H1 (cell line): ENCODE measurements at regions not wholly inside any gene's neighbourhood (a gene's known extent, or its start where the extent isn't known, plus 50 kb on each side); places are given as distances from the start of the nearest gene placed in this dataset.

Source experiments
- CTCF ChIA-PET: fragments of 300-600 bp; sonication (Branson Sonifier 250); formaldehyde crosslinking; loops from one replicate; lab custom pipeline; 2021; ENCODE audit not compliant: partially characterized antibody; lab: Charles Lee
- POLR2A ChIA-PET: fragments of 300-600 bp; sonication (Branson Sonifier 250); formaldehyde crosslinking; loops from one replicate; lab custom pipeline; 2021; ENCODE audit warnings: inconsistent platforms; ENCODE audit not compliant: partially characterized antibody; lab: Charles Lee
- DNase-seq, 2 experiments: peaks; one replicate each; pipeline versions ENCODE4 v3.0.0 to v3.0.0-alpha.2; 2010 to 2022; ENCODE audit warnings: low spot score in 2 of 2, low read depth in 1 of 2, mixed read lengths in 1 of 2
- FAIRE-seq: peaks from 2 replicates; lab custom pipeline; 2011; peaks lifted over from hg19 to GRCh38; lab: Jason Lieb, UNC
- H2AFZ ChIP-seq: 2 replicates; pipeline ENCODE4 v1.8.1; 2012; ENCODE audit warnings: low read length, inconsistent platforms
- H2AK5ac ChIP-seq: 2 replicates; pipeline ENCODE4 v1.6.1; 2013; ENCODE audit warnings: low read depth, low read length
- H2BK120ac ChIP-seq: replicated peaks from 2 replicates; pipeline ENCODE3; 2013; ENCODE audit warnings: low read depth, low read length, inconsistent platforms
- H2BK12ac ChIP-seq: 2 replicates; pipeline ENCODE4 v1.6.1; 2013; ENCODE audit warnings: low read depth, low read length
- H2BK15ac ChIP-seq: 2 replicates; pipeline ENCODE4 v1.6.1; 2013; ENCODE audit warnings: low read length
- H2BK20ac ChIP-seq: 2 replicates; pipeline ENCODE4 v1.6.1; 2013; ENCODE audit warnings: low read length
- H2BK5ac ChIP-seq: 2 replicates; pipeline ENCODE4 v1.6.1; 2013; ENCODE audit warnings: low read depth, low read length
- H3K14ac ChIP-seq: 2 replicates; pipeline ENCODE4 v1.6.1; 2013; ENCODE audit warnings: inconsistent platforms; ENCODE audit not compliant: insufficient read length
- H3K18ac ChIP-seq: 2 replicates; pipeline ENCODE4 v1.6.1; 2013; ENCODE audit warnings: low read length; ENCODE audit errors: extremely low read depth
- H3K23ac ChIP-seq: 2 replicates; pipeline ENCODE4 v1.6.1; 2013; ENCODE audit warnings: inconsistent platforms; ENCODE audit not compliant: insufficient read length
- H3K23me2 ChIP-seq: 2 replicates; pipeline ENCODE4 v1.6.1; 2013; ENCODE audit warnings: low read depth, low read length
- H3K27ac ChIP-seq: 2 replicates; pipeline ENCODE4 v1.6.1; 2011; ENCODE audit warnings: low read depth, low read length, inconsistent platforms
- H3K27me3 ChIP-seq, 4 experiments: replicated peaks in 1 of 4; 1 replicate in 1 of 4; 2 replicates in 3 of 4; pipeline versions ENCODE4 v1.6.1 to v1.8.1; 2011 to 2013; ENCODE audit warnings: low read length in 3 of 4, mild to moderate bottlenecking in 3 of 4, inconsistent platforms in 2 of 4, mixed read lengths in 2 of 4, moderate library complexity in 1 of 4; ENCODE audit not compliant: control insufficient read depth in 3 of 4, insufficient read depth in 3 of 4; ENCODE audit errors: extremely low read depth in 1 of 4
- H3K36me3 ChIP-seq, 4 experiments: 2 replicates each; pipeline versions ENCODE4 v1.6.1 to v1.8.1; 2011 to 2013; ENCODE audit warnings: mild to moderate bottlenecking in 4 of 4, low read length in 3 of 4, moderate library complexity in 2 of 4, control low read depth in 1 of 4, inconsistent platforms in 1 of 4; ENCODE audit not compliant: insufficient read depth in 4 of 4, control insufficient read depth in 2 of 4
- H3K4ac ChIP-seq: replicated peaks from 2 replicates; pipeline ENCODE3; 2013; ENCODE audit warnings: low read length, low read depth, mixed read lengths, inconsistent platforms; ENCODE audit not compliant: insufficient read length
- H3K4me1 ChIP-seq, 4 experiments: replicated peaks in 1 of 4; 1 replicate in 1 of 4; 2 replicates in 3 of 4; pipeline versions ENCODE4 v1.6.1 to v1.8.1; 2011 to 2013; ENCODE audit warnings: low read length in 3 of 4, inconsistent platforms in 2 of 4, mixed read lengths in 1 of 4; ENCODE audit not compliant: insufficient read depth in 4 of 4, control insufficient read depth in 3 of 4
- H3K4me2 ChIP-seq, 2 experiments: 2 replicates each; pipeline versions ENCODE4 v1.6.1 to v1.8.1; 2011 to 2013; ENCODE audit warnings: low read depth in 2 of 2, low read length in 2 of 2, control low read depth in 1 of 2, inconsistent platforms in 1 of 2, mild to moderate bottlenecking in 1 of 2; ENCODE audit not compliant: insufficient read depth in 1 of 2
- H3K4me3 ChIP-seq, 4 experiments: fragments of 200-600, 300-600 bp in 1 of 4; sonication (generic), shearing (Covaris generic), sonication (Bioruptor Twin) in 1 of 4; 2 replicates each; pipeline versions ENCODE4 v1.5.1 to v1.8.1; 2011 to 2016; ENCODE audit warnings: low read length in 4 of 4, low read depth in 3 of 4, control low read depth in 2 of 4, inconsistent platforms in 2 of 4, mild to moderate bottlenecking in 2 of 4, mixed read lengths in 1 of 4, moderate library complexity in 1 of 4; ENCODE audit not compliant: insufficient read depth in 2 of 4; ENCODE audit errors: extremely low read depth in 1 of 4
- H3K56ac ChIP-seq: replicated peaks from 2 replicates; pipeline ENCODE3; 2013; ENCODE audit warnings: low read depth, mild to moderate bottlenecking, mixed read lengths, low read length, inconsistent platforms; ENCODE audit not compliant: insufficient read length
- H3K79me1 ChIP-seq: 2 replicates; pipeline ENCODE4 v1.6.1; 2013; ENCODE audit warnings: low read depth, low read length, control low read depth
- H3K79me2 ChIP-seq, 2 experiments: 2 replicates each; pipeline versions ENCODE4 v1.6.1 to v1.8.1; 2012 to 2013; ENCODE audit warnings: low read length in 2 of 2, mild to moderate bottlenecking in 2 of 2, inconsistent platforms in 1 of 2; ENCODE audit not compliant: insufficient read depth in 2 of 2, control insufficient read depth in 1 of 2
- H3K9ac ChIP-seq, 4 experiments: replicated peaks in 1 of 4; 1 replicate in 1 of 4; 2 replicates in 3 of 4; pipeline versions ENCODE4 v1.6.1 to v1.8.1; 2011 to 2013; ENCODE audit warnings: low read depth in 3 of 4, low read length in 3 of 4, control low read depth in 2 of 4, mild to moderate bottlenecking in 2 of 4, moderate library complexity in 2 of 4, inconsistent platforms in 1 of 4; ENCODE audit errors: extremely low read depth in 1 of 4
- H3K9me3 ChIP-seq, 2 experiments: 2 replicates each; pipeline versions ENCODE4 v1.6.1 to v1.8.1; 2012 to 2013; ENCODE audit warnings: mild to moderate bottlenecking in 2 of 2, moderate library complexity in 2 of 2, control low read depth in 1 of 2, inconsistent platforms in 1 of 2, low read depth in 1 of 2, low read length in 1 of 2, mixed read lengths in 1 of 2; ENCODE audit not compliant: insufficient read depth in 2 of 2
- H4K20me1 ChIP-seq, 2 experiments: replicated peaks in 1 of 2; 2 replicates each; pipeline versions ENCODE3 to v1.8.1; 2011 to 2013; ENCODE audit warnings: inconsistent platforms in 2 of 2, low read length in 2 of 2, mild to moderate bottlenecking in 1 of 2; ENCODE audit not compliant: insufficient read depth in 2 of 2, control insufficient read depth in 1 of 2
- H4K5ac ChIP-seq: 2 replicates; pipeline ENCODE4 v1.6.1; 2013; ENCODE audit warnings: low read length, low read depth, mixed read lengths, inconsistent platforms; ENCODE audit not compliant: insufficient read length
- H4K8ac ChIP-seq: 2 replicates; pipeline ENCODE4 v1.8.0; 2013; ENCODE audit warnings: mild to moderate bottlenecking, moderate library complexity, low read length, inconsistent platforms; ENCODE audit not compliant: insufficient read depth; ENCODE audit errors: extremely low read depth
- H4K91ac ChIP-seq: replicated peaks from 2 replicates; pipeline ENCODE3; 2013; ENCODE audit warnings: low read length, mixed read lengths, inconsistent platforms; ENCODE audit not compliant: insufficient read length
- BACH1 ChIP-seq: IDR thresholded peaks from 2 replicates; pipeline ENCODE4 v1.6.1; 2012; ENCODE audit warnings: low read length, improper control_type of control experiment
- BRCA1 ChIP-seq: IDR thresholded peaks from 2 replicates; pipeline ENCODE4 v1.6.1; 2012; ENCODE audit warnings: low read depth, low read length, improper control_type of control experiment
- CBX8 ChIP-seq: fragments of 300-800, 300-1000 bp; sonication (generic); IDR thresholded peaks from 2 replicates; pipeline ENCODE4 v1.7.1; 2016; ENCODE audit warnings: low read depth, low read length, borderline replicate concordance
- KDM5A ChIP-seq: fragments of 200-600 bp; IDR thresholded peaks from 2 replicates; pipeline ENCODE4 v1.7.1; 2012; ENCODE audit warnings: mild to moderate bottlenecking, low read length, inconsistent platforms, mixed read lengths
- PHF8 ChIP-seq: fragments of 200-600 bp; sonication (generic); conservative IDR thresholded peaks from 2 replicates; pipeline ENCODE4 v1.7.1; 2012; ENCODE audit warnings: low read depth, mild to moderate bottlenecking, inconsistent platforms, low read length, moderate library complexity
- POLR2AphosphoS5 ChIP-seq: IDR thresholded peaks from 2 replicates; pipeline ENCODE4 v1.6.1; 2011; ENCODE audit warnings: low read depth, low read length
- RAD21 ChIP-seq, 2 experiments: IDR thresholded peaks in 1 of 2; conservative IDR thresholded peaks in 1 of 2; 2 replicates each; pipeline ENCODE4 v1.6.1; 2011; ENCODE audit warnings: low read depth in 2 of 2, low read length in 2 of 2, improper control_type of control experiment in 1 of 2, inconsistent platforms in 1 of 2, mild to moderate bottlenecking in 1 of 2, moderate library complexity in 1 of 2
- SIX5 ChIP-seq: IDR thresholded peaks from 2 replicates; pipeline ENCODE4 v1.6.1; 2011; ENCODE audit warnings: mild to moderate bottlenecking, low read depth, low read length
- SP1 ChIP-seq: IDR thresholded peaks from 2 replicates; pipeline ENCODE4 v1.6.1; 2011; ENCODE audit warnings: low read depth, low read length
- TAF7 ChIP-seq: optimal IDR thresholded peaks from 2 replicates; pipeline ENCODE3; 2011; ENCODE audit warnings: low read depth, mild to moderate bottlenecking, inconsistent platforms, low read length, moderate library complexity, borderline replicate concordance
- TEAD4 ChIP-seq: IDR thresholded peaks from 2 replicates; pipeline ENCODE4 v1.6.1; 2012; ENCODE audit warnings: low read depth, low read length, inconsistent platforms, mixed read lengths
- WGBS, 2 experiments: shearing (Covaris generic) in 1 of 2; methylation state at CpG; one replicate each; pipeline versions ENCODE4 v1.1.6 to v1.1.7; 2013 to 2015; ENCODE audit warnings: low lambda C conversion rate in 2 of 2, mixed read lengths in 2 of 2, inconsistent platforms in 1 of 2, low coverage in 1 of 2, missing lambda C conversion rate in 1 of 2; ENCODE audit not compliant: insufficient replicate concordance in 2 of 2, insufficient coverage in 1 of 2, insufficient read length in 1 of 2; ENCODE audit errors: extremely low coverage in 1 of 2, missing lambda C conversion rate in 1 of 2; 5-methylcytosine and 5-hydroxymethylcytosine counted together
- TF ChIP-seq, protein P1 (sequence below): IDR thresholded peaks from 2 replicates; pipeline ENCODE4 v1.6.1; 2011; ENCODE audit warnings: low read depth, mild to moderate bottlenecking, low read length; ENCODE audit not compliant: insufficient read depth

DNA sequence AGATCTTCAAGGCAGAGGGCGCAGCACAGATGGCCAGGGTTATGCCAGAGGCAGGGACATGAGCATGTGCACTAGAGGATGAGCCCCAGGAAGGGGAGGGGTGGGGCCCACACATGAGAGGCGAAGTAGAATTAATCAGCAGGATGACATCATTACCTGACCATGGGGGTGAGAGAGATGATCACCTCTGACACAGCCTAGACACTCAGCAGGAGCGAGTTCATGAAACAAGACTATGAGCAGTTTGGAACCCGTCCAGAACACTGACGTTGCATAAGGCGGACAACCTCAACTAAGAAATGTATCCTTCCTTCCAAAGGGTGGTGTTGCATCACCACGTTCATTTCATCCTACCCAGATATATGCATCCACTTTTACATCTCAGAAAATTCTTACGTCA lies 446.7 kb upstream of the TENM3 start:
- H3K4me1 ChIP-seq: peaks cover 0 to 5% (median 4%) of the 10 kb centered on the region in 4 experiments; a peak in 4 of 7 replicates
- H3K79me1 ChIP-seq: no peaks in the 10 kb centered on the region
- H4K20me1 ChIP-seq: no peaks in the 10 kb centered on the region
- no peak overlapping the region for H2AK5ac ChIP-seq
- FAIRE-seq (no peak), DNase-seq (no peak)
- TF ChIP-seq POLR2AphosphoS5 (no peak), BRCA1 (no peak), KDM5A (no peak), TAF7 (no peak), PHF8 (no peak), TEAD4 (no peak), CBX8 (no peak), SP1 (no peak), RAD21 (IDR thresholded peaks at IDR 0.05 in 1 of 2, conservative IDR thresholded peaks at IDR 0.05 in 1 of 2; ENCODE audit: low read depth in 2 of 2, low read length in 2 of 2) (no peak), BACH1 (no peak), SIX5 (no peak)
- TF ChIP-seq, protein P1, sequence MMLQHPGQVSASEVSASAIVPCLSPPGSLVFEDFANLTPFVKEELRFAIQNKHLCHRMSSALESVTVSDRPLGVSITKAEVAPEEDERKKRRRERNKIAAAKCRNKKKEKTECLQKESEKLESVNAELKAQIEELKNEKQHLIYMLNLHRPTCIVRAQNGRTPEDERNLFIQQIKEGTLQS: no peak
- no peak overlapping the region for H2BK120ac ChIP-seq
- H4K91ac ChIP-seq: no peak overlapping the region
- H2BK5ac ChIP-seq: no peak overlapping the region
- H3K27ac ChIP-seq: no peak overlapping the region
- H3K4ac ChIP-seq: no peak overlapping the region
- ChIA-PET CTCF (no interaction called here), POLR2A (no interaction called here)
- H3K23ac ChIP-seq: no peak overlapping the region
- 93% methylated on average over 8 of the region's 8 CpGs; no CpG with 5 or more reads in 1 of the 2 experiments for WGBS, 2 experiments
- peaks cover 2 to 7% of the 10 kb centered on the region in 2 experiments; a peak in 1 of 4 replicates for H3K9me3 ChIP-seq
- no peak overlapping the region for H4K8ac ChIP-seq
- no peak overlapping the region for H2BK12ac ChIP-seq
- H3K4me3 ChIP-seq: no peak overlapping the region
- H3K36me3 ChIP-seq: no peaks in the 10 kb centered on the region; a peak in 1 of 8 replicates
- no peak overlapping the region for H2BK15ac ChIP-seq
- H3K18ac ChIP-seq: no peak overlapping the region
- no peaks in the 10 kb centered on the region for H3K79me2 ChIP-seq
- no peak overlapping the region for H3K4me2 ChIP-seq
- no peaks in the 10 kb centered on the region for H3K27me3 ChIP-seq
- H3K56ac ChIP-seq: no peak overlapping the region
- no peak overlapping the region for H3K14ac ChIP-seq
- no peaks in the 10 kb centered on the region for H3K23me2 ChIP-seq
- no peak overlapping the region for H3K9ac ChIP-seq
- no peak overlapping the region for H2BK20ac ChIP-seq
- H2AFZ ChIP-seq: no peak overlapping the region
- no peak overlapping the region for H4K5ac ChIP-seq
